ENCODE measurements at regions not wholly inside any gene's neighbourhood (a gene's known extent, or its start where the extent isn't known, plus 50 kb on each side); places are given as distances from the start of the nearest gene placed in this dataset.
"Not testable (repeated sequence)": the region's sequence is repeated elsewhere in the genome, so short reads cannot be mapped to it uniquely, and the experiment has no call there.

DNA sequence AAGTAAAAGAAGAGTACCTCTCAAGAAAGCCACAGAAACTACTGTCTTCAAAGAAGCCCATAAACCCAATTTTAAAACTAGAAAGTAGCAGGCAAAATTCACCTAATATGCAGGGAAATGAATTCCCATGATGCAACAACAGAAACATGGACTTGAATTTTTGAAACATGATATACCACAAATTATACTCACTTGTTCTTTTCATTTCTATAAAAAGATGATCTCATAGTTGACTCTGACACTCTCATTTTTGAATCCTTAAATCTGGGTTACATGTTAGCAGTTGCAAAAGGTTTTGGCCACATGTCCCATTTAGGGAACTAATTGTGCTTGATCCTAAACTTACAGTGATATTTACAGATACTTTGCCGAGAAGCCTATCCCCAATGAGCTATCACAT, 1130.8 kb downstream of the FAT4 start:
- DNase-seq (ENCODE audit: low spot score), result no peak

DNA sequence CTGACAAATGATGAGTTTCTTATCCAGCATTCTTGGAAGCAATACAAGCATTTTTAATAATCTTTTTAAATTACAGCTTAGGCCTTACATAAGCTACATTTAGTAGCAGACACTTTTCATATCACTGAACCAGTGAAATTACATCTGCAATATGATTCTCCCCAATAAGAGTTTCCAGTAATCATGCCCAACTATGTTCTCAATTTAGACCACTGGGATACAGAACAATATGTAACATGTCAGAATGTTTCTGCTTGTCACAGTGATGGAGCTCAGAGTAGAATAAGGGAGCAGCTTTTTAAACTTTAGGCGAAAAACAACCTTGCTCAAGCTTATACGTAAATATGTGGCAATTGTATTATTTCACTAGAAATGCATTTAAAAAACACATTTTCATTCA, 1132.2 kb downstream of the FAT4 start:
- no peak for DNase-seq (ENCODE audit: low spot score)

- no peak for DNase-seq (ENCODE audit: low spot score)
These were observed 1133.5 kb downstream of the FAT4 start for GRCh38 chr4:126448086-126448845.

- DNase-seq (ENCODE audit: low spot score), result no peak
These were observed 1136.6 kb downstream of the FAT4 start for GRCh38 chr4:126451237-126451873.

GRCh38 chr4:126455865-126456264, 1141.1 kb downstream of the FAT4 start:
- no peak for DNase-seq (ENCODE audit: low spot score)

DNA sequence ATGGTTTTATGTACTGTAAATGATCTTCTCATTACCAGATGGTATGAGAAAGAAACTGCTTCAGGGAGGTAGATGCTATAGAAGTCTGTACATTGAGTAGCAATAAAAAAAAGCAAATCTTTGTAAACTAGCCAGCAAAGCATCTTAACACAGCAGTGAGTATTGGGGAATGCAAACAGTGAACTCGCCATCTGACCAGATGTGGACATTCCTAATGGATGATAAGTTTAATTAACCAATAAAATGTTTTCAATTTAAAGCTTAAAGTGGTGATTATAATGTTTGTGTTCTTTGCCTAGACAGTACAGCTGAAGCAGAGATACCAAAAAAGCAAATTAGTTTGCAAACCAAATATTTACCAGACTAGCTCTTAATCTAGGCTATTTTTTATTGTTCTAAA, 1144.2 kb downstream of the FAT4 start:
- no peak for DNase-seq (ENCODE audit: low spot score)

DNA sequence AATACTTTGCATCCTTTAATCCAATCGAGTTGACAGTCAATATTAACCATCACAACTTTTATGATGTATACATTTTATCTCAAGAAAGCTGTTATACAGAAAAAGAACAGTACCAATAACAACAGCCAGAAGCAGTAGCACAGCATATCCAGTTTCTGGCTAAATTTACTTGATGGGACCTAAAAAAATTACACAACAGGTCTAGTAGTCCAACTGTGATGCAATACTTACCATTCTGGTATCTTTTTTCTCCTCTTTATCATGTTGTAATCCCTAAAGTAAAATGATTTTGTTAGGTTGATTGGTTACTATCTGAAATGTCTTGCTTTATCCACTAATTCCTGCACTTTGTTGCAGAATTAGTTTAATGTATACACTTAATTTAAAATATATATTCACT, 1150.6 kb downstream of the FAT4 start:
- DNase-seq (ENCODE audit: low spot score), result no peak

DNA sequence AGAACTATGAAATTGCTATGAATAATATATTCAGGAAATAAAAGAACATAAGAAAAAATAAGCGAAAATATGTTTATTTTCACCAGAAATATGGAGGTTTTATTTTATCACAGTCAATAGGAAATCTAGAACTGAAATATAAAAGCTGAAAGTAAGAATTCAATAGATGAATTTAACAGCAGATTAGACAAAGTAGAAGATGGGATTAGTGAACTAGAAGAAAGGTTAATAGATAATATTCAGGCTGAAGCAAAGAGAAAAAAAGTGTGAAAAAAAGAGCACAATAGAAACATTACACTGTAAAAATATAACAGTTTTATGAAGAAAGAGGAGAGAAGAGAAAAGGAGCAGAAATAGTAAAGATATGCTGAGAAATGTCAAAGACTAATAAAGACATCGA, 1152.1 kb downstream of the FAT4 start:
- DNase-seq (ENCODE audit: low spot score), result no peak

- no peak for DNase-seq (ENCODE audit: low spot score)
These were observed 1153.4 kb downstream of the FAT4 start for GRCh38 chr4:126468144-126468543.

- DNase-seq (ENCODE audit: low spot score), result no peak
These were observed 1156.1 kb downstream of the FAT4 start for GRCh38 chr4:126470862-126471261.

DNA sequence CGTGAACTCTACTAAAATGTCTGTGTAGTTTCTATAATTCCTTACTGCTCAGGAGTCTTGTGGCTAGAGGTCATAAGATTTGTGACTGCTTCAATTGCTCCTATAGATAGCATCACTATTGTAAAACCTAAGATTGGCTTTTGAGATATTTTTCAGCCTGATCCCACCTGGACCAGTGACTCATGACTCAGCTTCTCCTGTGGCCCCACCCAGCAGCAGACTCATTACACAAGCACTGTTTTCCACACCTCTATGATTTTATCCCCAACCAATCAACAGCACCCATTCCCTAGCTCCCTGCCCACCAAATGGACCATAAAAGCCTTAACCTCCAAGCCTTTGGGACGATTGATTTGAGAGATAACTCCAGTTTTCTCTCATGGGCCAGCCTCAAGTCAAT, 1157.0 kb upstream of the INTU start:
- no peak for DNase-seq (ENCODE audit: low spot score)

DNA sequence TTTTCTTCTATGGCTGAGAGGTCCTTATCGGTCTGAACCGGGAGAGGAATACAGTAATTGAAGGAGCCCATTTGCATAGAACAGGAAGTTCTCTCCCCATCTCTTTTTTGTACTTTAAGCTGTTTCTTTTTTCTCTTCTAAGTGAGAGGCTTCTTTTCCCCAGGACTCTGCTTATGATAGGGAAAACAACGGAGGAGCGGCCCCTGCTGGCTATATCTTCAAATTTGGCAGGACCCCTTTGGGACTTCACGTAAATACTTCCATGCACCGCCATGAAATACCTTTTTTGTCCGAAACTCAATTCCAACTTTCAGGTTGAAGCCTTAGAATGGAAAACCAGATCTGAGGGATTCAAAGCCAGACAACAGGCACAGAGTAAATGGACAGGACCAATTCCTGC, 1153.0 kb upstream of the INTU start:
- DNase-seq (ENCODE audit: low spot score), result no peak

GRCh38 chr4:126482311-126482710, 1150.4 kb upstream of the INTU start:
- DNase-seq (ENCODE audit: low spot score), result no peak

GRCh38 chr4:126486377-126486776, 1146.4 kb upstream of the INTU start:
- no peak for DNase-seq (ENCODE audit: low spot score)

GRCh38 chr4:126489826-126490463, 1142.8 kb upstream of the INTU start:
- DNase-seq (ENCODE audit: low spot score), result no peak

DNA sequence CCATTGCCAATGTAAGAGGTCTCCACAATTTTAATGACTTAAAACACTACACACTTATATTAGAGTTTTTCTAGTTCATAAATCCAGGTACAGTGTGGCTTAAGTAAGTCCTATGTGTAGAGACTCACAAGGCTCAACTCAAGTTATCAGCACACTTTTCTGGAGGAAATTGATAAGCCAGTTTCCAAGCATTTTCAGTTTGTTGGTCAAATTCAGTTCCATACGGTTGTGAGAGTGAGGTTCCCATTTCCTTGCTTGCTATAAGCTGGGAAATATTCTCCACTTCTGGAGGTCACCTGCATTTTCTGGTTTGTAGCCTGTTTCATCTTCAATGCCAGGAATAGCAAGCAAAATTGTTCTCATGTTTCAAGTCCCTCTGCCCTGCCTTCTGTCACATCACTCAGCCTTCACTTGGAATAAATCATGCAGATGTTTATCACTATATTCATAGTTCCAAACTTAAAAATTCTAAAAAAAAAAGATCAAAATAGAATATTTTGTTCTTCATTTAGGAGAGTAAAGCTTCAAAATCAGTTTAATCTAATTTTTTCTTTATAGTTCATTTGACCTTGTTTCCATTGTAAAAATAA, 1137.5 kb upstream of the INTU start:
- DNase-seq (ENCODE audit: low spot score), result no peak

- no peak for DNase-seq (ENCODE audit: low spot score)
These were observed 1119.8 kb upstream of the INTU start for GRCh38 chr4:126512979-126513378.

GRCh38 chr4:126513596-126513995, 1119.2 kb upstream of the INTU start:
- DNase-seq (ENCODE audit: low spot score), result no peak

DNA sequence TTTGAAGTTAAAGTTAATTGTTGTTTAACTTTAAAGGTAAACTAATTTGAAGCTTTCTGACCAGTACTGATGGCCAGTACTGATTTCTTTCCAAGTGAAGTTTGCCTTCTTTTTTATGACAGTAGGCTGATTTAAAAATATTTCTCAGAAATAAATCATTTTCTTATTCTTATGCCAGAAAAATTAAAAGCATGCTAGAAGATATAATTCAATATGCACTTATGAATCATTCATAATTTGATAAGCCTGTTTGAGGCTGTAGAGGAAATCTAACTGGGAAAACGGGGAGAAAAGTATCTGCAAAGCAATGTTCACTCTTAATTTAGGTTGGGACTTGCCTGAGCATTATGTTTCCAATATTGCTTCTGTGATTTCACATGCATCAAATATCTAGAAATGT, 1112.0 kb upstream of the INTU start:
- DNase-seq (ENCODE audit: low spot score), result no peak

- DNase-seq (ENCODE audit: low spot score), result not testable (repeated sequence)
These were observed 1107.4 kb upstream of the INTU start for GRCh38 chr4:126525400-126525799.

- DNase-seq (ENCODE audit: low spot score), result no peak
These were observed 1106.4 kb upstream of the INTU start for GRCh38 chr4:126526335-126526734.

DNA sequence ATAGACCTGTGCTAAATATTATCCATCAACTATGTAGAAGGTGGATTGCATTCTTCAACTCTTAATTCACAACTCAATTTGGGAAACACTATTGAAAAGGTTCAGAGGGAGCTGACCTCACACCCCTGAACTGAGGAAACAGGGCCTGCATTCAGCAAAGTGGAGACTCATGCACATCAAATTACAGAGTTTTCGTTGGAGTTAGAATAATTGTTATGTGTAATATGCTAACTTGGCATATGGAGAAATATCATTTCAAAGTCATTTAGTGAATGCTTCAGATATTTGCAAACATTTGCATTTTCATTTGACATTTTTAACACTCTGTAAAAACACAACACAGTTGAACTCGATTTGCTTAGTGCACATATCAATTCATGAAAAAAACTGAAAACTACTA, 1102.8 kb upstream of the INTU start:
- no peak for DNase-seq (ENCODE audit: low spot score)

- DNase-seq (ENCODE audit: low spot score), result no peak
These were observed 1101.7 kb upstream of the INTU start for GRCh38 chr4:126530996-126531585.

Data from Ammon's horn (tissue), 1 donor.